GM12864 (cell line): ENCODE measurements at regions not wholly inside any gene's neighbourhood (a gene's known extent, or its start where the extent isn't known, plus 50 kb on each side); places are given as distances from the start of the nearest gene placed in this dataset.
"Not testable (repeated sequence)": the region's sequence is repeated elsewhere in the genome, so short reads cannot be mapped to it uniquely, and the experiment has no call there.

ENCODE experiments used
- DNase-seq: peaks from one replicate; pipeline ENCODE4 v3.0.0-alpha.2; 2011; ENCODE audit warnings: low read depth
- H3K4me3 ChIP-seq: 2 replicates; pipeline ENCODE4 v1.5.1; 2011; ENCODE audit warnings: mild to moderate bottlenecking, low read depth, low read length, control low read depth
- CTCF ChIP-seq: IDR thresholded peaks from 2 replicates; pipeline ENCODE4 v1.5.1; 2011; ENCODE audit warnings: low read depth, mild to moderate bottlenecking, moderate library complexity, low read length, control low read depth, inconsistent platforms; ENCODE audit errors: missing control alignments

GRCh38 chr4:1550122-1551070 is 133.7 kb downstream of the FAM53A start:
- no peak for TF ChIP-seq CTCF
- no peak overlapping the region for H3K4me3 ChIP-seq
- no peak for DNase-seq

GRCh38 chr4:1549638-1550035 is 134.5 kb downstream of the FAM53A start:
- DNase-seq: no peak
- H3K4me3 ChIP-seq: no peak overlapping the region
- no peak for TF ChIP-seq CTCF

GRCh38 chr4:1548827-1549637 is 135.1 kb downstream of the FAM53A start:
- not testable (repeated sequence) for H3K4me3 ChIP-seq, DNase-seq
- peak; percentile 74 for TF ChIP-seq CTCF

GRCh38 chr4:1547856-1548826 is 136.0 kb downstream of the FAM53A start:
- no peak for TF ChIP-seq CTCF
- DNase-seq: no peak
- H3K4me3 ChIP-seq: no peak overlapping the region

GRCh38 chr4:1547131-1547855 is 136.8 kb downstream of the FAM53A start:
- TF ChIP-seq CTCF: no peak
- DNase-seq: no peak
- no peak overlapping the region for H3K4me3 ChIP-seq

GRCh38 chr4:1544861-1545281 is 138.6 kb upstream of the NKX1-1 start:
- no peak for DNase-seq
- no peak overlapping the region for H3K4me3 ChIP-seq
- TF ChIP-seq CTCF: no peak

GRCh38 chr4:1544435-1544834 is 138.2 kb upstream of the NKX1-1 start:
- not testable (repeated sequence) for DNase-seq, H3K4me3 ChIP-seq
